ENCODE measurements at regions not wholly inside any gene's neighbourhood (a gene's known extent, or its start where the extent isn't known, plus 50 kb on each side); places are given as distances from the start of the nearest gene placed in this dataset.

DNA sequence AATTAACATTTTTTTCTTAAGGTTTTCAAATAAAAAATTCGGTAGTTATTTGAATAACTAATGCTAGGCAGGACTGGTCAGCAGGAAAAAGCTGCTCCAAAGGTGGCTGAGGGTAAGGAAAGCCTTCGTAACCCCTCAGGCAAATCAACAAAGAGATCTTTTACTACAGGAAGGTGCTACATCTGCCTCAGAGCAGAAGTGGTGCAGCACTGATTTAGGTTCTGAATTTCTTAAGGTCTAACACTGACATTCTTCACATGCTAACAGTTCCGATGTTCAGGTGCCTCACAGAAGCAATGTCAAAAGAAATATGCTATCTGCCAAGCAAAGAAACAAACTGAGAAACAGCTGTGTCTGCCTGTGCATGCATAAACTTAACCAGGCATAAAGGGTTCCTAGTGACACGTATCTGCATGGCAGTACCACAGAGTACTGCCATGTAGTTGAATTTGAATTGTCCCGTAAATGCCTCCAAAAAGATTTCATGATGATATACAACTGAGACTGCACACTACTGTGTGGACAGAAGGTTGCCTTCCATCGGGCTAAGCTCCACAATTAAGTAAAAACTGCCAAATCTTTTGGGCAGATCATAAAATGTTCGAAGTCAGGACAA, 275.0 kb upstream of the NSMCE3 start (continued):
- no peak for TF ChIP-seq POU5F1 (IDR thresholded peaks at IDR 0.05; ENCODE audit: low read depth, low read length)
- TF ChIP-seq EP300 (IDR thresholded peaks at IDR 0.05; ENCODE audit: borderline replicate concordance in 1 of 2, low read depth in 2 of 2, low read length in 2 of 2), result no peak
- no peak for TF ChIP-seq CREB1 (IDR thresholded peaks at IDR 0.05)
- no peak for TF ChIP-seq CTBP2 (IDR thresholded peaks at IDR 0.05; ENCODE audit: borderline replicate concordance, insufficient read depth, insufficient read length, low read length)
- TF ChIP-seq SP2 (IDR thresholded peaks at IDR 0.05; ENCODE audit: low read length), result no peak
- TF ChIP-seq SIN3A (conservative IDR thresholded peaks at IDR 0.05 in 1 of 2, IDR thresholded peaks at IDR 0.05 in 1 of 2; ENCODE audit: low read depth in 1 of 2, low read length in 2 of 2), result no peak
- no peak for TF ChIP-seq EZH2 (IDR thresholded peaks at IDR 0.05; ENCODE audit: low read depth, low read length, severe bottlenecking)

Data from H1 (cell line).